B cell (primary cell): ENCODE measurements at regions not wholly inside any gene's neighbourhood (a gene's known extent, or its start where the extent isn't known, plus 50 kb on each side); places are given as distances from the start of the nearest gene placed in this dataset.

Experiments
- CTCF ChIP-seq: fragments of 200-600 bp; IDR thresholded peaks from one replicate; pipeline ENCODE4 v1.8.0; 2022; ENCODE audit warnings: antibody characterized with exemption, mild to moderate bottlenecking
- EZH2 ChIP-seq: IDR thresholded peaks from 2 replicates; pipeline ENCODE4 v1.6.1; 2012; ENCODE audit warnings: borderline replicate concordance, low read depth, mild to moderate bottlenecking, moderate library complexity, low read length; ENCODE audit not compliant: insufficient read depth, poor library complexity, severe bottlenecking

DNA sequence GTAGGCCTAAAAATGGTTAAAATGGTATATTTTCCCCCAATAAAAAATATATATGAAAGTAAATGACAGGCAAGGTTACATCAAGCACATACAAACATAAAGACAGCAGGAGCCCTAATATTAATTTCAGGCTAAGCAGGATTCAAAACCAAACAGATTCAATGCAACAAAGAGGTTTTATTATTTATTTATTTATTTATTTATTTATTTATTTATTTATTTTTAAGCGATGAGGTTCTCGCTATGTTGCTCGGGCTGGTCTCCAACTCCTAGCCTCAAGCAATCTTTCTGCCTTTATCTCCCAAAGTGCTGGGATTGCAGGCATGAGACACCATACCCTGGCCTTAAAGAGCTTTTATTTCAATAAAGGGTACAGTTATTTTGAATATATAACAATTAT lies 106.4 kb upstream of the SHB start:
- TF ChIP-seq CTCF (no peak), EZH2 (no peak)
